ENCODE measurements at regions not wholly inside any gene's neighbourhood (a gene's known extent, or its start where the extent isn't known, plus 50 kb on each side); places are given as distances from the start of the nearest gene placed in this dataset.
"Not testable (repeated sequence)": the region's sequence is repeated elsewhere in the genome, so short reads cannot be mapped to it uniquely, and the experiment has no call there.

DNA sequence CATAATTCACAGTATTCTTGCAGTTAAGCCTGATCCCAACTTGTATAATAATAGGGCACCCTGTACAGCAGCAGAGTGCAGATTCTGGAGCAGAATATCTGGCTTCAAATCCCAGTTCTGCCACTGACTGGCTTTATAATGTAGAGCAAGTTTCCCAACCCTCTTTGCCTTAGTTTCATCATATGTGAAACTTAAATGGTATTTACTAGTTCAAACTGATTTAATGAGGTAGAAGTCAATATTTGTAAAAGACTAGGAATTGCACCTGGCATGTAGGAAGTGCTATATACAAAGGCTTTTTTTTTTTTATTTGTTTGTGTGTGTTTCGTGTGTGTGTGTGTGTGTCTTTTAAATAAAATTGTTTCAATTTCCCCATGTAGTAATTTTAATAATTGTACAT lies 125.9 kb downstream of the CCER1 start:
- no peak for DNase-seq (ENCODE audit: low read depth, low spot score)

DNA sequence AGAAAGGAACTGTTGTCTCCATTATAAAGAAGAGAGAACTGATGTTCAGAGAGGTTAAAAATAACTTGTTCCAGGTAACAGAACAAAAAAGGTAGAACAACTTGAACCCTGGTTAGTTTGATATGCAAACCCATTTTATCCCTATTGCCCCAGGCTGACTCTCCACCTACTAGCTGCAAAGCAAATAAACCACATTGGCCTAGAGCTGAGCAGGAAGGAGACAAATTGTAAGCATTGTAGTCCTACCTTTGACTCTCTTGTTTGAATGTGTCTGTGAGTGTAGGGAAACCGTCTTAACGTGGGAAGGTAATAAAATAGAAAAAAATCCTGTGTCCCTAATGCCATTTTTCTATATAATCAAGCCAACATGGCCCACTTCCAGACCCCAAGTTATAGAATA lies 126.4 kb downstream of the CCER1 start:
- DNase-seq (ENCODE audit: low read depth, low spot score) = no peak

DNA sequence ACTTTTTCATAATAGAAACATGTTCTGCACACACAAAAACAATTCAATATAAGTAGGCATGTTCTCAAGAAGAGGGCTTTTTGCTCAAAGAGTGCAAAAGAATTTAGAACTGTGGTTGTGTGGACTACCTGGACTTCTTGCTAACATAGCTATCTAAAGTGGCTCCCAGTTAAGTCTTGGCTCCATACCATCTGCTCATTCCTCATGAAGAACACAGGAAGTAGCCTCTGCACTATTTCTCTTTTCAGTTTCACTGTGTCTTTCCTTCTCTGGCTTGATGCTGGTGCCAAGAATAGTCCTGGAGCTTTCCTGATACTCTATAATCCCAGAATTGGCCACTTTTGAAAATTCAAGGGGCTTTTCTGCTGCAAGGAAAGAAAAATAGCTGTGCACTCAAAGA lies 127.4 kb downstream of the CCER1 start:
- DNase-seq (ENCODE audit: low read depth, low spot score) = no peak

DNA sequence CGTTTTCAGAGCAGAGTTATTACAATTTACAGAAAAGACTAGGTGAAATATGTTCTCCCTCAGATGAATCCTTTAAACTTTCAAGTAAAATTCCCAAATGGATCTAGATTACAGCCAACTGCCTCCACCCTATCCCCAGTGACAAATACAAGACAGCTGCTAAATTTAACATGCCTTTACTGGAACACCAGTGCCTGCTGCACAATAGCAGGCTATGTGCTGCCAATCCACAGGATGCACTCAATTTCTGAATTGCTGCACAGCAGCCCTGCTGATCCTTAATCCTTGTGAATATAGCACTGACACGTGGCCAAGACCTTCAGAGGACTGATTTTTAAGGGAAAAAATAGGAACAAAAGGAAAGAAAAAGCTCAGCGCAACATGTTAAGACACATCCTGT lies 128.9 kb downstream of the CCER1 start:
- DNase-seq (ENCODE audit: low read depth, low spot score) = no peak

DNA sequence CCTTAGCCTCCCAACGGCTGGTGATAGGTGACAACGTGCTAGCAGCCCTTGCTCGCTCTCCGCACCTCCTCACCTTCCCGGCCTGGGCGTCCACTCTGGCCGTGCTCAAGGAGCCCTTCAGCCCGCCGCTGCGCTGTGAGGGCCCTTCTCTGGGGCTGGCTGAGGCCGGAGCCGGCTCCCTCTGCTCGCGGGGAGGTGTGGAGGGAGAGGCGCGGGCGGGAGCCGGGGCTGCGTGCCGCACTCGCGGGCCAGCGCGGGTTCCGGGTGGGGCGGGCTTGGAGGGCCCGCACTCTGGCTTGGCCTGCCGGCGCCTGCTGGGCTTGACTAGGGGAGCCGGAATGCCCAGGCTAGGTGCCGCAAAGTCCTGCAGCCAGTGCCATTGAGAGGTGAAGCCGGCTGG lies 131.1 kb downstream of the CCER1 start:
- no peak for DNase-seq (ENCODE audit: low read depth, low spot score)

DNA sequence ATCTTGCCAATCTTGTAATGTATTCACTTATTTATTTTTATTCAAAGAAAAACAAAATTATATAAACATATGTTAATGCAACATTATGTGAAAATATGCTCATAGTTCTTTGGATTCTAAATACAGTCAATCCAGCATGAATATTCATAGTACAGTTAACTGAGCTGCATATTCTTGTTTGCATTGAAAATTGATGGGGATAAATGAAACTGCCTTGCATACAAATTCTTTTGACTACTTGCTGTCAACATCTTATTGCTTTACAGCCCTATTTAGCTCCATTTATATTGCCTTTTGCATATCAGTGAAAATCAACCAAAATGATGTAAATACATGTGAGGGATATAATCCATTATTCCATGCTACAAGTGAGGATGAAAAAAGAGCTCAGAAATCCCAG lies 135.3 kb downstream of the CCER1 start:
- DNase-seq (ENCODE audit: low read depth, low spot score) = no peak

DNA sequence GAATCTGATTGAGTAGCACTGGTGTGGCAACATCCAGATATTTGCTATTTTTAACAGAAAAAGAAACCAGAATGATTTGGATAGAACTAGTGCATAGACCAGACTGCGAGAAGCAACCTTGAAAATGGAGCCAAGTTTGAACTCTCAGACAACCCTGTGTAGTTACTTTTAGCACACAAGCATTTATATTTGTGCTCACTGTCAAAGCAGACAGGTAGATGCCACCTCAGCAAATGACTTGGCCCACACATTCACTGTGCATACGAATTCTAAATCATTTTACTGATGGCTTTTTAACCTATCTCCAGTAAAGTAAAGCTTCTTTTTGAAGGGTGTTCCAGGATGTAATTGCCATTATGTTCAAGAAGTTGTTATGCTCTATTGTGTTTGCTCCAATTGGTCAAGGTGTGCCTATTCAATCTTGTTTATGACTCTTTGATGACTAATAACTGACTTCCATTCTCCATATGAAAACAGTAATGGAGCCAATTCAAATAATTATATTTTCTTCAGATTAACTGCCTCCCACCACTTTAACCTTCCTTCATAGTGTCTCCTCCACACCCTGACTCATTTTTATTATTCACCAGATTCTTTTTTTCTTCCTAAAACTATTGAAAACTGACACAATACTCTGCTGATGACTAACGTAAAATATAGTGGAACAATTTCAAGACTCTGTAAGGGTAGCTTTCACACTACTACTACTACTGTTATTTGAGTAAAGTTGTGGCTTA lies 138.5 kb downstream of the CCER1 start:
- no peak for DNase-seq (ENCODE audit: low read depth, low spot score)

DNA sequence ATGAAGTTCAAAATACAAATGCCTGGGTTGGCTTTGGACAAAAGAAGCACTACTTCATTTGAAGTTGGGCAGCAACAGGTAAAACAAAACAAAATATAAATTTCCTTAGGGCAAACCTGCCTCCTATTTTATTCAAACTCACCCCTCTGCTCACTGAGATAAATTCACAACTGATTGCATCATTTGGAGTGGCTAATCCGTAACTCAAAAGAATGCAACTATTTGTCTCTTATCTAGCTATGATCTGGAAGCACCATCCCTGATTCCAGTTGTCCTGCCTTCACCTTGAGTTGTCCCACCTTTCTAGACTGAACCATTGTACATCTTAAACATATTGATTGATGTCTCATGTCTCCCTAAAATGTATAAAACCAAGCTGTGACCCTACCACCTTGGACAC lies 145.0 kb downstream of the CCER1 start:
- no peak for DNase-seq (ENCODE audit: low read depth, low spot score)

DNA sequence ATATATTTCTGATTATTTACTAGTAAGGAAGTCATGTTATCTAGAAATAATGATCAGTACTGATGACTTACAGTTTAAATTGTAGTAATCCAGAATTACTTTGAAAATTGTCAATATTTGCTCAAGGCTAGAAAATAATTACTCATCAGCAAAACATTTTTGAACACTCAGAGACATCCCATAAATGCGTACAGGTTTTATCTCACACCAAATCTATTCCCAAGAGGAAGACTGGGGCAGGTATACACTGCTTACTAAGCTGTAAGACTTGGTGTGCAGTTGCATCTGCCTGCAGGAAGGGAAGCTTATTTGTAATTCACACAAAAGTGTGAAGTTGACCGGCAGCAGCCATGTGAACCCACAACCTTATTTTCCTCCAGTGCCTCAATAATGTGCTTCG lies 146.4 kb downstream of the CCER1 start:
- no peak for DNase-seq (ENCODE audit: low read depth, low spot score)

DNA sequence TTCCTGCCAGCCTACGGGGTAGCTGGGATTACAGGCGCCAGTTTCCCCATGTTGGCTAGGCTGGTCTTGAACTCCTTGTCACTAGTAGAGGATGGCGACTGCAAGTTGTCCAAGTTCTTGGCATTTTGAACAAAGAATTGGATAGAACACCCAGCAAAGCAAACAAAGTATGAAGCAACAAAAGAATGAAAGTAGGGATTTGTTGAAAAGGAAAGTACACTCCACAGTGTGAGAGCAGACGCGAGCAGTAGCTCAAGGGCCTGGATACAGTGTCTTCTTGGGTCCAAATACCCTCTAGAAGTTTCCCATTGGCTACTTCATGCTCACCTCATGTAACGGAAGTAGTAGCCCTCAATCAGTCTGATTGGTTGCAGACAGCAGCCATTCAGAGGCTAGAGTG lies 152.2 kb downstream of the CCER1 start:
- DNase-seq (ENCODE audit: low read depth, low spot score) = no peak

DNA sequence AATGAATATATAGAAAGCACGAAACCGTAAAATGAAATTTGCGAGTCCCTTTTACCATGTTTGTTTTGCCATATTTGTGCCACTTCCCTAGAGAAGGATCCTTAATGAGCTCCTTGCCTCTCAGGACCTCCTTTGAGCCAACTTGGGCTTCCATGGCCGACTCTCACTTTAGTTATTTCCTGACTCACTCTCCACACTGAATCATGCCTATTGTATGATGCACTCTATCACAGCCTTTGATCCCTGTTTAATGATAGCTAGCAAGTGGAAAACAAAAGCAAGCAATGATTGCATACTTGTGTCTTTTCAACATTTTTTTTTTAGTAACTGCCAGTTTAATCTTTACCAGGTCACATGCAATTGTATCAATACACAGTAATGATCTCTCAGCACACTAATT lies 153.2 kb downstream of the CCER1 start:
- DNase-seq (ENCODE audit: low read depth, low spot score) = no peak

DNA sequence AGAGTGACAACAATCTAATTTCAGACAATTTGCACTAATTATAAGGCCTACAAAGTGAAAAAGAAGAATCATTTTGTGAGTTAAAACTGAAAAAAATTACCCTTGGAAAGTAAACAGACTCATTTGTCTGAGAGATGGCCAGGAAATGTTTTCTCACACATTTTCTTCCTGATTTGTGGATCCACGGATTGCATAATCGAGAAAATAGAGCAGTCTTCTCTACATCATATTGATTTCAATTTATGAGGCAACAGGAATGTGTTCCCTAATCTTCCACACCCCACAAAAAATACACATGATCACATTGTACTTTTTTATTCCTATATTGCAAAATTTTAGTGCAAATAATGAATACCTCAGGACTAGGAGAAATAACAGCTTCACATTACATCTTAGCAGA lies 160.8 kb downstream of the CCER1 start:
- no peak for DNase-seq (ENCODE audit: low read depth, low spot score)

DNA sequence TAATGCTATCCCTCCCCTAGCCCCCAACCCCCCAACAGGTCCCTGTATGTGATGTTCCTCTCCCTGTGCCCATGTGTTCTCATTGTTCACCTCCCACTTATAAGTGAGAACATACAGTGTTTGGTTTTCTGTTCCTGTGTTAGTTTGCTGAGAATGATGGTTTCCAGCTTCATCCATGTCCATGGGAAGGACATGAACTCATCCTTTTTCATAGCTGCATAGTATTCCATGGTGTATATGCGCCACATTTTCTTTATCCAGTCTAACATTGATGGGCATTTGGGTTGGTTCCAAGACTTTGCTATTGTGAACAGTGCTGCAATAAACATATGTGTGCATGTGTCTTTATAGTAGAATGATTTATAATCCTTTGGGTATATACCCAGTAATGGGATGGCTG lies 162.3 kb downstream of the CCER1 start:
- not testable (repeated sequence) for DNase-seq (ENCODE audit: low read depth, low spot score)

DNA sequence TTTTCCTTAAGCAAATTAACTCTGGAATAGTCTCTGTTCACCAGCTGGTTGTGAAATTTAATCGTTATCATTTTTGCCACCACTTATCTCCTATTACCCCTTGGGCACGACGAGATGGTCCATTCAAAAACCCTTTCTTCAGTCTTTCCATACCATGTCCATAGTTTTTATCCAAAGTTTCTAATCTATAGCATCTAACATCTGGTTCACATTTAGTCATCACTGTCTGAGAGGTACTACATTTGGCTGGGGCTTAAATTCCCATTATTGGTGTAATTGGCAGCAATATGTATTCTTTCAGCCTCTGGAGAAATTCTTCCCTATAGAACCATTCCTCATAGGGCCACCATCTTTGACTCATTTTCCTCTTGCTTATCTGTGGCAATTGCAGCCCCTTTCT lies 163.5 kb downstream of the CCER1 start:
- no peak for DNase-seq (ENCODE audit: low read depth, low spot score)

DNA sequence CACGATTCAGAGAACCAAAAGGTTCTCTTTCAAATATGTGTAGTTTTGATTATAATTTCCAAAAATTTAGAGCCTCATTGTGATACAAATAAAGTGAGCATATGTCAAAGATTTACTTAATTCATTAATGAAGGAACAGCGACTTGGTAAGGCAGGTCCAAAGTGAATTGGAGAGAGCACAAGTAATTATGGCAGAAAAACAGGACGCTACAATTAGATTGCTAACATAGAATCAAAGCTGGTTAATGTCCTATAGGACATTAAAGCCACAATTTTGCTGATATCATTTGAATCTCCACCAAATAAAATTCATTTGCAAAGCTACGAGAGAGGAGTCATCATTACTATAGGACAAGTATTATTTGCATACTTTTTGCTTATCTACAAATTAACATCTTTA lies 164.2 kb downstream of the CCER1 start:
- DNase-seq (ENCODE audit: low read depth, low spot score) = no peak

DNA sequence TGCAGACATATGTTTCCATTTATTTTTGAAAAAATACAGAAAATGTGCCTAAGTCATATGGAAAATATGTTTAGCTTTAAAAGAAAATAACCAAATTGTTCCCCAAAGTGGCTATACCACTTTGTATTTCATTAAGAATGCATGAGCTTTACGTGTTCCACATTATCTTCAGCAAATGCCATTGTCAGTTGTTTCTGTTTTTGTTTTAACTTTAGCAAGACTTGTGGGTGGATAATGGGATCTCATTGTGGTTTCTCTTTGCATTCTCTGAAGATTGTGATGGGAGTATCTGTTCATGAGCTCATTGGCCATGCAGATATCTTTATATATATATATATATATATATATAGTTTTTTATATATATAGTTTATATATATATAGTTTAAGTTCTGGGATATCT lies 181.5 kb downstream of the CCER1 start:
- DNase-seq (ENCODE audit: low read depth, low spot score) = no peak

DNA sequence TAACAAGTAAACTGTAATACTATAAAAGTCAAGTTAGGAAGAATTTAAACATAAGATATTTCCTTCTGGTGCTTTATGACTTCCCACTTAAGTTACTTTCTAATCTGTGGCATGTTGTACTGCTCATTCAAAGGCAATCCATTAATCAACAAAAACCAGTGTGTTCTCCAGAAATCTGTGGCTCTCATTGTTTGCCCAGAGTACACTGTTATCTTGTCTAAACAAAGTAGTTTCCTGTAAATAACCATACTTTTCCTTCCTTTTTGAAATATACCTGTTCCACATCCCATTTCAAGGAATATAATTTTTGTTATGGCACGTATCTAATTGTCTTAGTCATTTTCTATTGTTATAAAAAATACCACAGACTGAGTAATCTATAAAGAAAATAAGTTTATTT lies 184.1 kb downstream of the CCER1 start:
- no peak for DNase-seq (ENCODE audit: low read depth, low spot score)

DNA sequence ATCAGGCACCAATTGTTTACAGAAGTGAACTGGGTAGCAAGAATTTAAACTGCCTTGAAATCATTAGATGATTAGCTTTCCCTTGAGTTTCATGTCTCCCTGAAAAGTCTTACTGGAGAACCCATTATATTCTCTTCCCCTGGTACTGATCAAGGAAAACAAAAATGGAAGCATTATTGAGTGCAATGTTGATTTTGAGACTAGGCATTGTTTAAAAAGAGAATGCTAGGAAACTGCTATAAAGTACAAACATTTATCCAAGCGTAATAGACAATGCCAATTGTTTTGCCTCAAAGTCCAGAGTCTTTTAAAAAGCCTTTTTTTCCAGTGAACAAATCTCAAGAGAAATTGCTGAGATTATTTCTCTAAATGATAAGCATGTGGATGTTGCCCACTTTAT lies 197.0 kb downstream of the CCER1 start:
- DNase-seq (ENCODE audit: low read depth, low spot score) = no peak

DNA sequence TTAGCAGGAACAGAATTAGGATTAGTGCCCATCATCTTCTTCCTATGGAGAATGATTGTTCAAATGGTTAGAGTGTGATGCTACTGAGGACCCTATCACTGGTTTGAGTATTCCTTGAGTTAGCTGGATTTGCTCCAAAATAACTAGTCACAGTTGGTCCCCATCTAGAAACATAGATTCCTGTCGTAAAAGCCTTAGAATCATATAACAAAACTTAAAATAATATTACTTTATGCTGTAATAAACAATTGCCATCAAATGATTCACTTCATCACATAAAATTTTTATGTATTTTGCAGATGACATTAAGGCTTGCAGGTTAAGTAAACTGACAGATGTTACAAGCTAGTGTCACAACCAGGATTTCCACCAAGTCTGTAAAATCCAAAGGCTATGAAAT lies 209.8 kb downstream of the CCER1 start:
- DNase-seq (ENCODE audit: low read depth, low spot score) = no peak

DNA sequence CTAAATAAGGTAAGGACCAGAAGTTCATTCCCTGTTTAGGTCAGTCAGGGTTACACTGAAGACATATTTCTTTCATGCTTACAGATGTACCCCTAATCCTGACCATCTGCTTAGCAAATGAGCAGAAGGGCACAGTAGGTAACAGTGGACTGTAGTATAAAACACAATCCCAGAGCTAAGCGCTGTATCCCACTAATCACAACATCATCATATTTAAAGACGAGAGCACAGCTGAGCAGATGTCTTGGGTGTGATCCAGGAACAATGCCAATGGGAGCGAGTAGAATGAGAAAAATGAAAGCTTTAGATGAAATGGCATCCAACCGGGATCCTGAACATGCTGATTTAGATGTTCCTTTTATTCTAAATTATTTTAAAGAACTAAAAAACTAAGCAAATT lies 213.4 kb downstream of the CCER1 start:
- no peak for DNase-seq (ENCODE audit: low read depth, low spot score)

DNA sequence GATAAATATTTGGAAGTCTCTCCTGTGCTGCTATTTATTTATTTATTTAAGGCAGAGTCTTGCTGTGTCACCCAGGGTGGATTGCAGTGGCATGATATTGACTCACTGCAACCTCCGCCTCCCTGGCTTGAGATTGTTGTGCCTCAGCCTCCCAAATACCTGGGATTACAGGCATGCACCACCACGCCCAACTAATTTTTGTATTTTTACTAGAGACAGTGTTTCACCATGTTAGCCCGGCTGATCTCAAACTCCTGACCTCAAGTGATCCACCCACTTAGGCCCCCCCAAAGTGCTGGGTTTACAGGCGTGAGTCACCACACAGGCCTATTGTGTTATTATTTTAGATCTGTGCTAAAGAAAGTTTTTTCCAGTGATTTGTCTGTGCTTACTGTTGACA lies 225.2 kb downstream of the CCER1 start:
- DNase-seq (ENCODE audit: low read depth, low spot score) = no peak

DNA sequence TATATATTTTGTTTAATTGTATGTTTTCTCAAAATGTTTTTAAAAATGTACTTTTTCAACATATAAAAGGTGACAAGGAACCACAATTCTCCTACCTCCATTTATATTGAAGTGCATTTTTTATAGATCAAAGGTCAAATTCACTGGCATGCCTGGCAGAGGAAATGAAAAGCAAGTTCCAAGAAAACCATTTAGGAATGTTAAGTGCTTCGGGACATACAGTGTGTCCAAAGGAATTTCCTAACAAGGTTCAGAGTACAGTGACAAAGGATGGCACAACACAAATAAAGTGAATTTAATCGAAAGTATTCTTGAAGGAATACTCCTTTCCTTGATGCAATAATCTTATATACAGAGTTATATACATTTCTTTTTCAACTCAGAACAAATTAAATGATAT lies 242.3 kb downstream of the CCER1 start:
- DNase-seq (ENCODE audit: low read depth, low spot score) = no peak

DNA sequence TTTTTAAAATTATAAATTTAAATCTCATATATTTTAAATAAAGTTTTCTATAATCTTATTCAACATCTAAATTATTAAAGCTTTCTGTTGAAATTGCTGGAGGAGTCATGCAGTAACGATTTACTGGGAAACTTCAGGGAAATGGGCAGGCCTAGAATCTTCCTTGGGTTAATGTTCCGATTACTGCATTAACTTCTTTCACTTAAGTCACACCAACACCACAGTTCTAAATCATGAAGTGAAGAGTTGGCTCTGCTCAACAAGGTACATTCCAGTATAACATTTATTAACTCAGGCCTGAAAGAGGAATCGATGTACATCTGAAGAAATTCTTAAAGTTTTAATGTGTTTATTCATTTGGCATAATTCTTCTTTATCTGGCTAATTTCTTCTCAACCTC lies 244.3 kb downstream of the CCER1 start:
- no peak for DNase-seq (ENCODE audit: low read depth, low spot score)

DNA sequence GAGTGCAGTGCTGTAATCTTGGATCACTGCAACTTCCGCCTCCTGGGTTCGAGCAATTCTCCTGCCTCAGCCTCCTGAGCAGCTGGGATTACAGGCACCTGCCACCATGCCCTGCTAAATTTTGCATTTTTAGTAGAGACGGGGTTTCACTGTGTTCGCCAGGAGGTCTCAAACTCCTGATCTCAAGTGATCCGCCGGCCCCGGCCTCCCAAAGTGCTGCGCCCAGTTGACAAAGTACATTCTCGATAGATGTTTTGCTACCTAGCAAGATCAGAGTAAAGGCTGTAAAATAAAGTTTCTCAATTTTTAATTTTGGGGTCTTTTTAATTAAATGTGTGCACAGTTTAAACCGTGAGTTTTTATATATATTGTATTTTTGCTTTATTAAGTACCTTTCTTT lies 248.9 kb downstream of the CCER1 start:
- DNase-seq (ENCODE audit: low read depth, low spot score) = no peak
